ENCODE measurements at regions not wholly inside any gene's neighbourhood (a gene's known extent, or its start where the extent isn't known, plus 50 kb on each side); places are given as distances from the start of the nearest gene placed in this dataset.

- no peak for DNase-seq
Observed at GRCh38 chr18:69217196-69218000, 183.3 kb upstream of the DOK6 start.

GRCh38 chr18:69220529-69220928 is 180.2 kb upstream of the DOK6 start:
- DNase-seq = no peak

GRCh38 chr18:69222089-69222488 is 178.6 kb upstream of the DOK6 start:
- no peak for DNase-seq

GRCh38 chr18:69226971-69227370 is 173.7 kb upstream of the DOK6 start:
- no peak for DNase-seq

GRCh38 chr18:69230204-69230603 is 170.5 kb upstream of the DOK6 start:
- no peak for DNase-seq

GRCh38 chr18:69233465-69234054 is 167.1 kb upstream of the DOK6 start:
- no peak for DNase-seq

- DNase-seq = no peak
Observed at GRCh38 chr18:69239849-69240674, 160.6 kb upstream of the DOK6 start.

GRCh38 chr18:69246027-69246426 is 154.7 kb upstream of the DOK6 start:
- no peak for DNase-seq

- no peak for DNase-seq
Observed at GRCh38 chr18:69250305-69251151, 150.2 kb upstream of the DOK6 start.

- DNase-seq = no peak
Observed at GRCh38 chr18:69257861-69258458, 142.7 kb upstream of the DOK6 start.

GRCh38 chr18:69259282-69259681 is 141.4 kb upstream of the DOK6 start:
- DNase-seq = no peak

- DNase-seq = no peak
Observed at GRCh38 chr18:69261406-69261805, 139.3 kb upstream of the DOK6 start.

GRCh38 chr18:69265656-69266055 is 135.0 kb upstream of the DOK6 start:
- DNase-seq = no peak

GRCh38 chr18:69267895-69268294 is 132.8 kb upstream of the DOK6 start:
- DNase-seq = no peak

- no peak for DNase-seq
Observed at GRCh38 chr18:69282371-69282770, 118.3 kb upstream of the DOK6 start.

GRCh38 chr18:69291044-69291443 is 109.6 kb upstream of the DOK6 start:
- no peak for DNase-seq

- DNase-seq = no peak
Observed at GRCh38 chr18:69291755-69292154, 108.9 kb upstream of the DOK6 start.

GRCh38 chr18:69300185-69300584 is 100.5 kb upstream of the DOK6 start:
- no peak for DNase-seq

- no peak for DNase-seq
Observed at GRCh38 chr18:69308619-69309018, 92.1 kb upstream of the DOK6 start.

- no peak for DNase-seq
Observed at GRCh38 chr18:69326094-69326493, 74.6 kb upstream of the DOK6 start.

- DNase-seq = no peak
Observed at GRCh38 chr18:69328086-69328485, 72.6 kb upstream of the DOK6 start.

GRCh38 chr18:69330385-69331005 is 70.2 kb upstream of the DOK6 start:
- no peak for DNase-seq
